Calu3 (cell line): ENCODE measurements at regions not wholly inside any gene's neighbourhood (a gene's known extent, or its start where the extent isn't known, plus 50 kb on each side); places are given as distances from the start of the nearest gene placed in this dataset.

Source experiments
- BruUV-seq: library from RNA; stranded (reverse); fragments of 400-500 nt; replicated peaks from 2 replicates; lab custom pipeline; 2021; lab: Mats Ljungman, UMichigan
- CTCF ChIA-PET: fragments of 300-600 bp; sonication (Branson Sonifier 250); formaldehyde crosslinking; loops from one replicate; lab custom pipeline; 2022; ENCODE audit warnings: antibody characterized with exemption; lab: Charles Lee
- DNase-seq: peaks from one replicate; pipeline ENCODE4 v3.0.0; 2022
- H3K27ac Mint-ChIP-seq: one replicate; pipeline ENCODE4 v1.8.0; 2022; ENCODE audit warnings: mixed read lengths; ENCODE audit not compliant: unreplicated experiment
- H3K27me3 Mint-ChIP-seq: one replicate; pipeline ENCODE4 v1.8.0; 2022; ENCODE audit warnings: mixed read lengths; ENCODE audit not compliant: unreplicated experiment
- H3K36me3 Mint-ChIP-seq: one replicate; pipeline ENCODE4 v1.8.0; 2022; ENCODE audit warnings: mild to moderate bottlenecking, moderate library complexity, mixed read lengths; ENCODE audit not compliant: insufficient read depth, unreplicated experiment
- H3K4me1 Mint-ChIP-seq: one replicate; pipeline ENCODE4 v1.8.0; 2022; ENCODE audit warnings: mild to moderate bottlenecking, low read depth, mixed read lengths; ENCODE audit not compliant: unreplicated experiment
- H3K4me3 Mint-ChIP-seq: one replicate; pipeline ENCODE4 v1.8.0; 2022; ENCODE audit warnings: mild to moderate bottlenecking, low read depth, moderate library complexity, mixed read lengths; ENCODE audit not compliant: unreplicated experiment
- H3K9me3 Mint-ChIP-seq: one replicate; pipeline ENCODE4 v1.8.0; 2022; ENCODE audit warnings: low read depth, mixed read lengths; ENCODE audit not compliant: unreplicated experiment
- intact Hi-C: fragments of 100-400 bp; cut with micrococcal nuclease; formaldehyde crosslinking; loops from one replicate; pipeline ENCODE4 v1.10.0; 2022; ENCODE audit not compliant: unreplicated experiment
- TF ChIP-seq, protein P1 (sequence below): fragments of 200-600 bp; IDR thresholded peaks from one replicate; pipeline ENCODE4 v1.8.0; 2022; ENCODE audit warnings: antibody characterized with exemption; ENCODE audit not compliant: unreplicated experiment

DNA sequence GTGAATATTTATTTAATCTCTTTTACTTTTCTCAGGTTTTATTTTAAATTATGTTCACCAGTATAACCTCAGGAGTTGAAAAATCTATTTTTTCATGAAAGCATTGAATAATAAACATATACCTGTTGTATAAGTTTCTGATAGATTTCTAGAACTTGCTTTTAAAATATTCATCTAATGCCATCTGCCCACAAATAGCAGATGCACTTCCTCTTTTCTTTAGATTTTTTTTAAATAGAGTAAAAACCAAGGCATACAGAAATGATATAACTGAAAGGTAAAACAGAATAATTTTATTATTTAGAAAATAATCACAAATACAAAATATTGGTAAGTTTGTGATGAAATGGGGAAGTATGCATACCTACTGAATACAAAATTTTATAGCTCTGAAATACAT is 130.7 kb upstream of the PRMT6 start:
- Mint-ChIP-seq H3K9me3 (peaks cover 6% of the 10 kb centered on the region), H3K4me3 (no peak overlapping the region), H3K36me3 (no peaks in the 10 kb centered on the region), H3K4me1 (no peaks in the 10 kb centered on the region), H3K27ac (no peak overlapping the region), H3K27me3 (no peaks in the 10 kb centered on the region)
- CTCF ChIA-PET, result no interaction called here
- TF ChIP-seq, protein P1, sequence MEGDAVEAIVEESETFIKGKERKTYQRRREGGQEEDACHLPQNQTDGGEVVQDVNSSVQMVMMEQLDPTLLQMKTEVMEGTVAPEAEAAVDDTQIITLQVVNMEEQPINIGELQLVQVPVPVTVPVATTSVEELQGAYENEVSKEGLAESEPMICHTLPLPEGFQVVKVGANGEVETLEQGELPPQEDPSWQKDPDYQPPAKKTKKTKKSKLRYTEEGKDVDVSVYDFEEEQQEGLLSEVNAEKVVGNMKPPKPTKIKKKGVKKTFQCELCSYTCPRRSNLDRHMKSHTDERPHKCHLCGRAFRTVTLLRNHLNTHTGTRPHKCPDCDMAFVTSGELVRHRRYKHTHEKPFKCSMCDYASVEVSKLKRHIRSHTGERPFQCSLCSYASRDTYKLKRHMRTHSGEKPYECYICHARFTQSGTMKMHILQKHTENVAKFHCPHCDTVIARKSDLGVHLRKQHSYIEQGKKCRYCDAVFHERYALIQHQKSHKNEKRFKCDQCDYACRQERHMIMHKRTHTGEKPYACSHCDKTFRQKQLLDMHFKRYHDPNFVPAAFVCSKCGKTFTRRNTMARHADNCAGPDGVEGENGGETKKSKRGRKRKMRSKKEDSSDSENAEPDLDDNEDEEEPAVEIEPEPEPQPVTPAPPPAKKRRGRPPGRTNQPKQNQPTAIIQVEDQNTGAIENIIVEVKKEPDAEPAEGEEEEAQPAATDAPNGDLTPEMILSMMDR, result no peak
- DNase-seq, result no peak
- BruUV-seq, result no TSS peak
- intact Hi-C loops, result no loop called here

DNA sequence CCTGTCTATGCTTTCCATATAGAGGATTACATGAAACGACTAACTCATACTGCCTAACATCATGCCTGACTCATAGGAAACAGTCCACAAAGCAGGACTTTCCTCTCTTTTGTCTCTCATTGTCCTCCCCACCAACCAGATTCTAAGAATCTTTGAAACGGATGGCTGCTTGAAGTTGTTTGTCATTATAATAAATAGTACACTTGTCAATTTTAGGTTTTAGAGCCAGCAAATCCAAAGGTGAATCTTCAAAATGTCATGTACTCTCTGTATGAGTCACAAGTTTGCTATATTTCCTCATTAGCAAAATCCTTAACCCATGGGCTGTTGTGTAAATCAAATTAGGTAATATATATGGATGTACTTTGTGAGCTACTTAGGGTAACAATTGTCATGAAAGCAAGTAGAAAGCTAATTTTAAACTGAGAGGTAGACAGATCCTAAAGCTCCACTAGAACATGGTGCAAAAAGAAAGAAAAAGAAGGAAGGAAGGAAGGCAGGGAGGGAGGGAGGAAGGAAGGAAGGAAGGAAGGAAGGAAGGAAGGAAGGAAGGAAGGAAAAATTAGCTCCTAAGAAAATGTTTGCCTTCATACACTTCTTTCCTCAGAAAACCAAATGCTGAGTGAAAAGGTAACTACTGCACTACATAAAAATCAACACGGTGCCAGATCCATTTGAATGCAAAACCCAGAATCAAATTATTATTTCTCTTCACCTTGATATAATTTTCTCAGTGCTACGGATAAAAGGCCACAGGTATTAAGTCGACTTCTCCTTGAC is 129.5 kb upstream of the PRMT6 start:
- TF ChIP-seq, protein P1, result no peak
- no TSS peak for BruUV-seq
- intact Hi-C loops, result no loop called here
- Mint-ChIP-seq H3K4me3 (no peak overlapping the region), H3K36me3 (no peaks in the 10 kb centered on the region), H3K9me3 (peaks cover 6% of the 10 kb centered on the region), H3K27me3 (no peaks in the 10 kb centered on the region), H3K4me1 (no peaks in the 10 kb centered on the region), H3K27ac (no peak overlapping the region)
- CTCF ChIA-PET, result interaction anchor here (0.9 kb wide), 1 partner anchor 10 kb away, joined by 7 read pairs; no protein-coding TSS in a partner anchor
- no peak for DNase-seq

DNA sequence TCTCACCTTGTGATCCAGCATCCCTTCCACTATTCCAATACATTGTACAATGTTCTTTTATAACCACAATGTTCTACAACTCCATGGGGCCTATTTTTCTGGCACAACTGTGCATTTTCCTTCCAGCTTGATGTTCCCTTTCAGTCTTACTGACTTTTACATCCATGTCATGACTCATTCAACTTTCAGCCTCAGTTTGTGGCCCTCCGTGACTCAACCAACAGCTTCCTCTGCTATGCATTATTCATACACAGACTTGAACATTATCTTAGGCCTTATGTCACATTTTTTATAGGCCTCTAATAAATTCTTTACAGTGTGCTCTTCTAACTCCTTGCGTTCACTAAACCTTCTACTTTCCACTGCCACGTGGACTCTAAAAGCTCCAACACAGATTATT is 119.4 kb upstream of the PRMT6 start:
- no peak overlapping the region for H3K27ac Mint-ChIP-seq
- no peaks in the 10 kb centered on the region for H3K27me3 Mint-ChIP-seq
- H3K36me3 Mint-ChIP-seq, result no peaks in the 10 kb centered on the region
- TF ChIP-seq, protein P1, result no peak
- H3K4me3 Mint-ChIP-seq, result no peak overlapping the region
- CTCF ChIA-PET, result interaction anchor here (0.9 kb wide), 1 partner anchor 10 kb away, joined by 7 read pairs; no protein-coding TSS in a partner anchor
- intact Hi-C loops, result no loop called here
- no peak for DNase-seq
- H3K9me3 Mint-ChIP-seq, result peaks cover 6% of the 10 kb centered on the region
- BruUV-seq, result no TSS peak
- no peaks in the 10 kb centered on the region for H3K4me1 Mint-ChIP-seq

DNA sequence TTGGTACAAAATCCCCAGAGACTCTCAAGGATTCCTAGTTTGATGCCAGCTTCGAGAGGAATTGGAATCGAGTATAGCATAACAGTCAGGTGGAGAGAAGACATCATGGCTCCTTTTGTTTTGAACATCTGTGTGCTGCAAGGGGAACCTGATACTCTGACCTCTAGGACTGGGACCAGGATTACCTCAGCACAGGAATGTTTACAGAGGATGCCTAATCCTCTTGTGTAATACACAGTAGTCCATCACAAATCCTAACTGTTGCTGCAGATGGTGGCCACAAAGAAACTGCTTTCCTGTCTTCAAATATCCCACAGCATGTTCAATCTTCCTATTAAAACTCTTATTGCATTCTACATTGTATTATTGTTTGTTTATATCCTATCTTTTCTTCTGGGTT is 111.8 kb upstream of the PRMT6 start:
- peaks cover 3% of the 10 kb centered on the region for H3K9me3 Mint-ChIP-seq
- CTCF ChIA-PET, result no interaction called here
- no peaks in the 10 kb centered on the region for H3K36me3 Mint-ChIP-seq
- intact Hi-C loops, result no loop called here
- TF ChIP-seq, protein P1, result no peak
- no peak for DNase-seq
- H3K27me3 Mint-ChIP-seq, result no peaks in the 10 kb centered on the region
- H3K27ac Mint-ChIP-seq, result no peak overlapping the region
- no peak overlapping the region for H3K4me3 Mint-ChIP-seq
- no peaks in the 10 kb centered on the region for H3K4me1 Mint-ChIP-seq
- BruUV-seq, result no TSS peak
